ENCODE measurements at regions not wholly inside any gene's neighbourhood (a gene's known extent, or its start where the extent isn't known, plus 50 kb on each side); places are given as distances from the start of the nearest gene placed in this dataset.

DNA sequence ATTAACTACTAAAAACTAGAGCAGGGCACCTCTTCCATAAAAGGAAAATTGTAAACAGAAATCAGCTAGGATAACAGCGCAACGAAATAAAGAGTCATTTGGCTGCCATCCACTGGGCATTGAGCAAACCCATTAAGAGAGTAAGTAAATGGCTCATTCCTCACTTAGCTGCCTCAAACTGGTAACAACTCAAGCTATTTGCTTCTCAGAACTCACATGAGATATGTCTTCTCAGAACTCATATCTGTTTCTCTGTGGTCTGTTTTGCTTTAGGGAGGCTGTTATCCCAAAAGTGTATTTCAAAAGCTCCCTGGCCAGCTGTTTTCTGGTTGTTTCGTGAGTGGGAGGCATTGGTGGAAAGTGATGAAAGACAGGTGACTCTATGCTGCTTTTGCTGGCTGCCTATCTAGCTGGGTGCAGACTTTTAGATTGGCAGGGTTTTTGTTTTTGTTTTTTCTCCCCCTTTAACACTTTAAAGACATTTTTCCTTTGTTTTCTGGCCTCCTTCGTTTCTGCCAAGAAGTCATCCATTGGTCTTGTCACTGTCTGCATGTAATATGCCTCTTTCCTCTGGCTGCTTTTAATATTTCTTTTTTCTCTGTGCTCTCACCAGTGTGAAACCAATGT is 269.2 kb upstream of the RGS18 start (continued):
- TF ChIP-seq ZNF668 (CRISPR knock-in tag; IDR thresholded peaks at IDR 0.05) (no peak), IFI16 (CRISPR knock-in tag; IDR thresholded peaks at IDR 0.05) (no peak), TEAD1 (CRISPR knock-in tag; IDR thresholded peaks at IDR 0.05) (peak in 1 of 2 experiments; percentile 51; a peak in 1 of 4 replicates), RBFOX2 (IDR thresholded peaks at IDR 0.05; ENCODE audit: low read depth, low read length) (0 out of 2 replicates have a peak, but pooled peaks have one; percentile 42), CBX8 (IDR thresholded peaks at IDR 0.05; ENCODE audit: borderline replicate concordance, extremely low read depth, low read depth, low read length, poor library complexity, severe bottlenecking) (no peak), DDX20 (tag; IDR thresholded peaks at IDR 0.05; ENCODE audit: low read depth) (no peak), BRD9 (IDR thresholded peaks at IDR 0.05; ENCODE audit: low read depth, partially characterized antibody) (peak; percentile 78), GABPA (tag; conservative IDR thresholded peaks at IDR 0.05; ENCODE audit: low read depth) (no peak), ZNF644 (tag; IDR thresholded peaks at IDR 0.05; ENCODE audit: low read depth) (0 out of 2 replicates have a peak, but pooled peaks have one; percentile 8), POLR2AphosphoS5 (IDR thresholded peaks at IDR 0.05; ENCODE audit: control insufficient read depth, insufficient read depth, low read depth, low read length) (peak; percentile 83), TCF7 (IDR thresholded peaks at IDR 0.05; ENCODE audit: borderline replicate concordance) (no peak), USF1 (CRISPR knock-in tag; IDR thresholded peaks at IDR 0.05) (no peak), HBP1 (CRISPR knock-in tag; IDR thresholded peaks at IDR 0.05) (peak; percentile 62; the same call in 1 of the 2 replicates), ZKSCAN3 (CRISPR knock-in tag; IDR thresholded peaks at IDR 0.05) (no peak), ZNF134 (CRISPR knock-in tag; conservative IDR thresholded peaks at IDR 0.05) (0 out of 2 replicates have a peak, but pooled peaks have one; percentile 29), CBX3 (IDR thresholded peaks at IDR 0.05; ENCODE audit: borderline replicate concordance in 1 of 2, low read length in 2 of 2) (peak in 1 of 2 experiments; percentile 77; a peak in 1 of 3 replicates)
- TF ChIP-seq, protein P1, sequence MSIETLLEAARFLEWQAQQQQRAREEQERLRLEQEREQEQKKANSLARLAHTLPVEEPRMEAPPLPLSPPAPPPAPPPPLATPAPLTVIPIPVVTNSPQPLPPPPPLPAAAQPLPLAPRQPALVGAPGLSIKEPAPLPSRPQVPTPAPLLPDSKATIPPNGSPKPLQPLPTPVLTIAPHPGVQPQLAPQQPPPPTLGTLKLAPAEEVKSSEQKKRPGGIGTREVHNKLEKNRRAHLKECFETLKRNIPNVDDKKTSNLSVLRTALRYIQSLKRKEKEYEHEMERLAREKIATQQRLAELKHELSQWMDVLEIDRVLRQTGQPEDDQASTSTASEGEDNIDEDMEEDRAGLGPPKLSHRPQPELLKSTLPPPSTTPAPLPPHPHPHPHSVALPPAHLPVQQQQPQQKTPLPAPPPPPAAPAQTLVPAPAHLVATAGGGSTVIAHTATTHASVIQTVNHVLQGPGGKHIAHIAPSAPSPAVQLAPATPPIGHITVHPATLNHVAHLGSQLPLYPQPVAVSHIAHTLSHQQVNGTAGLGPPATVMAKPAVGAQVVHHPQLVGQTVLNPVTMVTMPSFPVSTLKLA (conservative IDR thresholded peaks at IDR 0.05), result peak in 1 of 2 experiments; percentile 63; a peak in 1 of 4 replicates
- TF ChIP-seq, protein P2, sequence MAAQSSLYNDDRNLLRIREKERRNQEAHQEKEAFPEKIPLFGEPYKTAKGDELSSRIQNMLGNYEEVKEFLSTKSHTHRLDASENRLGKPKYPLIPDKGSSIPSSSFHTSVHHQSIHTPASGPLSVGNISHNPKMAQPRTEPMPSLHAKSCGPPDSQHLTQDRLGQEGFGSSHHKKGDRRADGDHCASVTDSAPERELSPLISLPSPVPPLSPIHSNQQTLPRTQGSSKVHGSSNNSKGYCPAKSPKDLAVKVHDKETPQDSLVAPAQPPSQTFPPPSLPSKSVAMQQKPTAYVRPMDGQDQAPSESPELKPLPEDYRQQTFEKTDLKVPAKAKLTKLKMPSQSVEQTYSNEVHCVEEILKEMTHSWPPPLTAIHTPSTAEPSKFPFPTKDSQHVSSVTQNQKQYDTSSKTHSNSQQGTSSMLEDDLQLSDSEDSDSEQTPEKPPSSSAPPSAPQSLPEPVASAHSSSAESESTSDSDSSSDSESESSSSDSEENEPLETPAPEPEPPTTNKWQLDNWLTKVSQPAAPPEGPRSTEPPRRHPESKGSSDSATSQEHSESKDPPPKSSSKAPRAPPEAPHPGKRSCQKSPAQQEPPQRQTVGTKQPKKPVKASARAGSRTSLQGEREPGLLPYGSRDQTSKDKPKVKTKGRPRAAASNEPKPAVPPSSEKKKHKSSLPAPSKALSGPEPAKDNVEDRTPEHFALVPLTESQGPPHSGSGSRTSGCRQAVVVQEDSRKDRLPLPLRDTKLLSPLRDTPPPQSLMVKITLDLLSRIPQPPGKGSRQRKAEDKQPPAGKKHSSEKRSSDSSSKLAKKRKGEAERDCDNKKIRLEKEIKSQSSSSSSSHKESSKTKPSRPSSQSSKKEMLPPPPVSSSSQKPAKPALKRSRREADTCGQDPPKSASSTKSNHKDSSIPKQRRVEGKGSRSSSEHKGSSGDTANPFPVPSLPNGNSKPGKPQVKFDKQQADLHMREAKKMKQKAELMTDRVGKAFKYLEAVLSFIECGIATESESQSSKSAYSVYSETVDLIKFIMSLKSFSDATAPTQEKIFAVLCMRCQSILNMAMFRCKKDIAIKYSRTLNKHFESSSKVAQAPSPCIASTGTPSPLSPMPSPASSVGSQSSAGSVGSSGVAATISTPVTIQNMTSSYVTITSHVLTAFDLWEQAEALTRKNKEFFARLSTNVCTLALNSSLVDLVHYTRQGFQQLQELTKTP (IDR thresholded peaks at IDR 0.05; ENCODE audit: low read depth in 1 of 2, partially characterized antibody in 2 of 2), result peak; percentile 67 to 85
